ENCODE measurements at regions not wholly inside any gene's neighbourhood (a gene's known extent, or its start where the extent isn't known, plus 50 kb on each side); places are given as distances from the start of the nearest gene placed in this dataset.
A peak's percentile ranks its signal among the peaks of the same experiment; 100 is the strongest.

GRCh38 chr4:90007494-90008167 is 113.0 kb downstream of the MMRN1 start:
- Histone ChIP-seq H3K4me1 (no peaks in the 10 kb centered on the region), H3K4me3 (no peak overlapping the region), H3K9me3 (peaks cover 0 to 5% (median 0%) of the 10 kb centered on the region in 12 donors), H3K36me3 (no peaks in the 10 kb centered on the region), H3K27ac (no peak overlapping the region), H3K27me3 (no peaks in the 10 kb centered on the region)
- TF ChIP-seq POLR2A (IDR thresholded peaks at IDR 0.05) (no peak), CTCF (IDR thresholded peaks at IDR 0.05) (no peak)
- DNase-seq (no peak), ATAC-seq (no peak)
- intact Hi-C loops (cut with DNase I): no loop called here
- 60 to 82% (median 74%) methylated on average over 3 of the region's 3 CpGs for WGBS, 4 donors

- no peak for ATAC-seq
Measured at GRCh38 chr4:90012918-90013317, 114.3 kb upstream of the CCSER1 start.

GRCh38 chr4:90024519-90024918 is 102.7 kb upstream of the CCSER1 start:
- no peak overlapping the region for H3K27ac ChIP-seq
- WGBS, 4 donors: 70 to 87% (median 73%) methylated on average over 1 of the region's 1 CpG
- no peak for TF ChIP-seq POLR2A (IDR thresholded peaks at IDR 0.05)
- no peak for TF ChIP-seq CTCF (IDR thresholded peaks at IDR 0.05)
- H3K36me3 ChIP-seq: no peaks in the 10 kb centered on the region
- DNase-seq (no peak), ATAC-seq (no peak)
- no peaks in the 10 kb centered on the region for H3K9me3 ChIP-seq
- intact Hi-C loops (cut with DNase I): loop anchor here in 3 of 10 donors (10.0 kb wide), 1 partner anchor 270 kb away; no protein-coding TSS in a partner anchor
- no peaks in the 10 kb centered on the region for H3K27me3 ChIP-seq
- H3K4me3 ChIP-seq: no peak overlapping the region
- peaks cover 0 to 9% (median 0%) of the 10 kb centered on the region in 12 donors for H3K4me1 ChIP-seq

More at GRCh38 chr4:90012918-90013317, 114.3 kb upstream of the CCSER1 start:
- TF ChIP-seq POLR2A (IDR thresholded peaks at IDR 0.05) (no peak), CTCF (IDR thresholded peaks at IDR 0.05) (no peak)
- peaks cover 0 to 5% (median 0%) of the 10 kb centered on the region in 12 donors for H3K9me3 ChIP-seq
- 81 to 86% (median 83%) methylated on average over 4 of the region's 4 CpGs for WGBS, 4 donors
- H3K27me3 ChIP-seq: no peaks in the 10 kb centered on the region
- intact Hi-C loops (cut with DNase I): no loop called here
- no peaks in the 10 kb centered on the region for H3K4me1 ChIP-seq
- no peak overlapping the region for H3K4me3 ChIP-seq
- no peaks in the 10 kb centered on the region for H3K36me3 ChIP-seq
- DNase-seq: no peak
- no peak overlapping the region for H3K27ac ChIP-seq

- no peak overlapping the region for H3K27ac ChIP-seq
- H3K4me1 ChIP-seq: peaks cover 0 to 9% (median 0%) of the 10 kb centered on the region in 12 donors
- no peaks in the 10 kb centered on the region for H3K9me3 ChIP-seq
- no peaks in the 10 kb centered on the region for H3K27me3 ChIP-seq
- 55 to 66% (median 63%) methylated on average over 1 of the region's 1 CpG for WGBS, 4 donors
- DNase-seq: no peak
- no peak overlapping the region for H3K4me3 ChIP-seq
- intact Hi-C loops (cut with DNase I): loop anchor here in 4 of 10 donors (5.0 to 10.0 kb wide), 2 partner anchors 267 to 270 kb away; no protein-coding TSS in a partner anchor
- ATAC-seq: no peak
- no peaks in the 10 kb centered on the region for H3K36me3 ChIP-seq
- no peak for TF ChIP-seq POLR2A (IDR thresholded peaks at IDR 0.05)
- TF ChIP-seq CTCF (IDR thresholded peaks at IDR 0.05): peak in 3 of 12 donors; percentile 9 to 31 (median 24)
Measured at GRCh38 chr4:90025248-90025647, 101.9 kb upstream of the CCSER1 start.

All from heart left ventricle (tissue), 16 donors.